Fibroblast of the conjunctiva (primary cell): ENCODE measurements at regions not wholly inside any gene's neighbourhood (a gene's known extent, or its start where the extent isn't known, plus 50 kb on each side); places are given as distances from the start of the nearest gene placed in this dataset.
"Not testable (repeated sequence)": the region's sequence is repeated elsewhere in the genome, so short reads cannot be mapped to it uniquely, and the experiment has no call there.

Experiments
- DNase-seq: peaks from one replicate; pipeline ENCODE4 v3.0.0-alpha.2; 2010; ENCODE audit warnings: low read depth

DNA sequence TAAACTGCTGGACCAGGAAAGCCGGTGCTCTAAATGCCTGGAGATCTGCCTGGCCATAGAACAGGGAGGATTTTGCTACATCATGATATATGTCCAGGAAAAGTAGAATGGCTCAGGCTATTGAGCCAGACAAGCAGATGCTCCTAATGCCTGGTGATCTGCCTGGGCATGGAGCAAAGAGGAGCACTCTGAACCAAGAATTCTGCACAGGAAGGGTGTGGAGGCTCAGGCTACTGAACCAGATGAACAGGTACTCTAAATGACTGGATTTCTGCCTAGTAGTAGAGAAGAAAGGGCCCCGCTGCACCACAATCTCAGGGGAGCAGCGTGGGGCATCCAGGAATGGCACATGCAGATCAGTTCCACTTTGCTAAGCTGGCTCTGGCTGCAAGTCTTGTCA lies 607.9 kb downstream of the ANKRD50 start:
- no peak for DNase-seq

DNA sequence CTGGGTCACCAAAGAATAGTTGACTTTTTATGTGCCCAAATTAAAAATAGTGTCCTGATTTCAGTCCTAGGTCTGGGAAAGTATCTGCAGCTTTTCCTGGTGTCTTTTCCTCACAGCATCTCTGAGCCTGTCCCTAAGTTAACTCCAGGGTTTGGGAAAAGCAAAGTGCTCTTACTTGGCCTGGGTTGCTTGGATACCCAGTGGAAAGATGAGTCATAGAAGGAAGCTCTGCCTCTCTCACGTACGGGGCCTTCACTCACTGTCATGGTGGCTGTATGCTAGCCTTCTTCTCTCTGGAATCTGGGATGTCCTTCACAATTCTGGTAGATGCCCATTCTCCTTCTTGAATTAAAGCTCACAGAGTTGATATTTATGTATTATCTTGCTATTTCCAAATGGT lies 607.3 kb downstream of the ANKRD50 start:
- DNase-seq = no peak

DNA sequence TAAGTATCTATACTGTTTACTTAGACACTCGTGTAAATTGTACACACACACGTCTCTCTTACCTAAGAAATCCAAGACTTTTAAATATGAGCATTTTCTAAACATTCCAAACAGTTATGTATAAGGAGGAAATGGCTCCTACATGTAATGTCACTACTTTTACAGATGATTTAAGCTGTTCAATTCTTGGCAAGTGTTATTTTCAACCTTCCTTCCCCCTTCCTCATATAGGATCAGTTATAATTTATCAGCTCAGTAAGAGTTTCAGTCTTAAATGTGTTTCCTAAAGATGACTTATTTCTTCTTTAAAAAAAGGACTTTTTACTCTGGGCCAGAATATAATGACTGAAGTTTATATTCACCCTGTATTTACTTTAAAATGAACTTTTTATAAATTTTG lies 601.1 kb downstream of the ANKRD50 start:
- no peak for DNase-seq

DNA sequence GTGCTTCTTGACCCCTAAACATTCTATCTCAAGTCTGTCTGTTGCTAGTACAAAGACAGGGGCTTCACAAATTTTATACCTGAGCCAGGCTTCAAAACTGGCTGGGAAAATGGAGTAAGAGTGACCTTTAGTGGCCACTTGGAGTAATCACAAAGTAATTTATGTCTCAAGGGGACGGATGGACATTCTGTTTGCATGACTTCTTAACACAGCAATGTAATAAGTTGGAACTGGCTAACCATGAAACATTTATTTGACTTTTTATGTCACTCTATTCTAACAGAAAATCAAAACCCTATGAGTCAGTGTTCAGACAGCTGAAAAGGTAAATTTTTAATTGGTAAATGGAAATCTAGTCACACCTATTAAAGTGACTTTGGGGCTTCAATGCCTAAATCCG lies 600.6 kb downstream of the ANKRD50 start:
- DNase-seq = peak; percentile 86

DNA sequence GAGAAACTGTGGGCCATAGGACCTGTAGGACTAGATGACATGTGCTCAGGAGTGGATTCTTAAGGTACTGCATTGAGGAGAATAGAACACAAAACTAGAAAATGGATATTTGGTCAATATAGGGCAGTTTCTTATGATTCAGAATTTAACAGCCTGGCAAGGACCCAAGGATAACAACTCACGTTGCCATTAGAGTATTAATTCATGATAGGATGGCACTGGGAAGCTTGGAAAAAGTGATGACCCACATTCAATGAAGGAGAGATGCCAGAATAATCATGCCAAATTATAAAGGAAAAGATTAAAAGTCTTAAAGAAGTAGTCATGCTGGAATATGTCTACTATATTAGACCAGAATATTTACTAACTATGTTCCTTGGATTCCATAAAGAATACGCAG lies 594.5 kb downstream of the ANKRD50 start:
- no peak for DNase-seq

DNA sequence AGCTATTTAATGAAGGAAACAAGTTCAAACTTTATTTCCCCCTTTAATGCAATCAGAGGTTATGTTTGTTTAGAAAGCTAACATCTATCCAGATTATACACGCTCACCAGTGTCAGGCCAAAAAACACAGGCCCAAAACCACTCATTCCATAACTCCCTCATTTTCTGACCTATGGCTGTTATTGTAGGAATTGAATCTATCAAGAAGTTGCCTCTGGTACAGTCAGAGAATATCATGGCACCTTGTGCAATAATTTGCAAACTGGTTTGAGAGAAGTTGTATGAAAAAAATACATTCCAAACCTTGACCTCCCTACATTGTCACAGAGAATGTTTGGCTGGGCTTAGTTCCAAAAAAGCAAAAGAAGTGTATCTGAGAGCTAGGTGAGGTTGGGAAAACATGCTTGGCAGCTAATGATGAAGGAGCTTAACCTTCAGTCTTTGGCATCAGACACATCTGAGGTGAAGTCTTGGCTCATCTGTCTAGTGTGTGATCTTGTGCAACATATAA lies 591.0 kb downstream of the ANKRD50 start:
- DNase-seq = peak; percentile 30

DNA sequence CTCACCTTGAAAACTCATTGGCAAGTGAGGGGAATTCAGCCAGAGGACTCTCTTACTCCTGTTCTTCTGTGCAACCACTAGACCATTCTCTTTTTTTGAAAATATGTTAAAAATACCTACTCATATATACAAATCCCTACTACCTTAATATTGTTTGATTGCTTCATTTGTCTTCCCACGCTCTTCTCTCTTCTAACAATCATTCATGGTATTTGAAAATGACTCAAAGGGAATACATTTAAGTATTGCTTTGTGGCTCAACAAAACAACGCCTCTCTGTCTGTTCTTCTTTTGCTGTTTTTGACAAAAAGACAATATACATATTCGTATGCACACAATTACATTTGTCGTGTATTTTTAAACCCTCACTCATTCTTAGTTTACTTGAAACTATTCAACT lies 589.4 kb downstream of the ANKRD50 start:
- DNase-seq = no peak

DNA sequence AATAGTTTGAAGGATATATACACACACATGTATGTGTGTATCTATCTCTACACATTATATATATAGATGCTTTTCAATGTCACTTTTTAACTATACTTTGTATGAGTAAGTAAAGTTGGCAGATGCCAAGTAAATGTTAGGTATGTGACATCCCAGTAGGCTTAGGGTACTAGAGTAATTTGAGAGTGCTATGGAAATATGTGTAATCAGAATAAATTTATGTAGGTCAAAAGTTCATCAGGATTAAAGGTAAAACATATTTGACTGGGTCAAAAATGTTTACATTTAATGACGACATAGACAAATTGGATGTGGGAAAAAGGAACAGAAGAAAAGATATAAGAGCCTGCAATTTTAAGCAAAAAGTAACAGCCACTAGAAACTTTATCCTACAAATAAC lies 588.8 kb downstream of the ANKRD50 start:
- DNase-seq = no peak

DNA sequence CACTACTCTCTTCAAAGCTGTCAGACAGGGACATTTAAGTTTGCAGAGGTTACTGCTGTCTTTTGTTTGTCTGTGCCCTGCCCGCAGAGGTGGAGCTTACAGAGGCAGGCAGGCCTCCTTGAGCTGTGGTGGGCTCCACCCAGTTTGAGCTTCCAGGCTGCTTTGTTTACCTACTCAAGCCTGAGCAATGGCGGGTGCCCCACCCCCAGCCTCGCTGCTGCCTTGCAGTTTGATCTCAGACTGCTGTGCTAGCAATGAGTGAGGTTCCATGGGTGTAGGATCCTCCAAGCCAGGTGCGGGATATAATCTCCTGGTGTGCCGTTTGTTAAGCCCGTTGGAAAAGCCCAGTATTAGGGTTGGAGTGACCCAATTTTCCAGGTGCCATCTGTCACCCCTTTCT lies 581.2 kb downstream of the ANKRD50 start:
- DNase-seq = not testable (repeated sequence)

DNA sequence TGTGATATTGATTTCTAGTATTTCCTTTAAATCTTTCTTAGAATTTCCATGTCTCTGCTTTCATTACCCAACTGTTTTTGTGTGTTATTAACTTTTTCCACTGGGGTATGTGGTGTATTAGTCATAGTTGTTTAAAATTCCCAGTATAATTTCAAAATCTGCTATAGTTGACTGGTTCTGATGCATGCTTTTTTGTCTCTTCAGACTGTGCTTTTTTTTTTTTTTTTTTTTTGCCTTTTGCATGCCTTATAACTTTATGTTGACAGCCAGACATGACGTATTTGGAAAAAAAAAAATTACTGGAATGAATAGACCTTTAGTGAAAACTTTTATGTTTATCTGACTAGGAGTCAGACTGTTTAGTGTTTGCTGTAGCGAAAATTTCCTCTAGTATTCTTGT lies 580.4 kb downstream of the ANKRD50 start:
- DNase-seq = no peak

DNA sequence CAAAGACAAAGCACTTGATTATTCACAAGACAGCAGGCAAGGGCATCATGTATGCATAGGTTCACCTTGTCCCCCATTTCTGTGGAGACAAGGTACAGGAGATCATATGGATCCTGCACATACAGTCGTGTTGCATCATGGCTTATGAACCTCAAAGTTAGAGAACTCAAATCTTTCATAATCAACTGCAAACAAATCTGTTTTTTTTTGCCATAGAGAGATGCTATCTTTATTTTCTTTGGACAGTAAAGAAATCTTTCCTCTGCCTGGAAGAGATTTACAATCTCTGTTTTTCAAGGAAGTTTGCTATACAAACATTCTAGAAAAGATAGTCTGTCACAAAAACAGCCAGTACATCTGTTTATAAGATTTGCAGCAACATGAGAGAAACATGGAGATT lies 578.8 kb downstream of the ANKRD50 start:
- DNase-seq = no peak

DNA sequence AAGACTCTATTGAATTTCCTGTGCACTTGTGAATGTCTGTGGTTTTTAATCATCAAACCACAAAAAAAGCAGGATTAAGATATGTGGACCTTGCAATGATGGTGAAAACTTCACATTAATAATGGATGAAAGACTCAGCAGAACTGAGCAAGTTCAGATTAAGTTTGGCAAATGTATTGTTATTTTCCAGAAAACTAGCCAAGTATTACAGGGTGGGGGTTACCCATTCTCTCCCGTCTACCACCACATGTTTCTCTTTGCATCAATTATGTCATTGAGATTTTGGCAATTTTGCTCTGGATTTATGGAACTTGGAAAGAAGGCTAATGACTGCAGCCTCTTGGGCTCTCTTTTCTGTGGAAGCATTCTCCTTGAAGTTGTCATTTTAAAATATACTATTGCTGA lies 577.1 kb downstream of the ANKRD50 start:
- no peak for DNase-seq

DNA sequence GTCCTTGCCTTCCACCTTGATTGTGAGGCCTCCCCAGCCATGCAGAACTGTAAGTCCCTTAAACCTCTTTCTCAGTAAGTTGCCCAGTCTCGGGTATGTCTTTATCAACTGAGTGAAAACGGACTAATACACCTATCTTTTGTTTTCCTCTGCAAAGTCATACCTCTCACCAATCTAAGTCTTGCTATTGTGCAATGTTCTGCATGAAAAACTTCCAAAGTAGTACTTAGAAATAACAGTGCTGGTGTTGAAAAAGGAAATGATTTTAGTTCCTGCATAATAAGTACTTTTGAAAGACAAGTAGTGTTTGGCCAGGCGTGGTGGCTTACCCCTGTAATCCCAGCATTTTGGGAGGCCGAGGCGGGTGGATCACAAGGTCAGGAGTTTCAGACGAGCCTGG lies 573.5 kb downstream of the ANKRD50 start:
- no peak for DNase-seq

DNA sequence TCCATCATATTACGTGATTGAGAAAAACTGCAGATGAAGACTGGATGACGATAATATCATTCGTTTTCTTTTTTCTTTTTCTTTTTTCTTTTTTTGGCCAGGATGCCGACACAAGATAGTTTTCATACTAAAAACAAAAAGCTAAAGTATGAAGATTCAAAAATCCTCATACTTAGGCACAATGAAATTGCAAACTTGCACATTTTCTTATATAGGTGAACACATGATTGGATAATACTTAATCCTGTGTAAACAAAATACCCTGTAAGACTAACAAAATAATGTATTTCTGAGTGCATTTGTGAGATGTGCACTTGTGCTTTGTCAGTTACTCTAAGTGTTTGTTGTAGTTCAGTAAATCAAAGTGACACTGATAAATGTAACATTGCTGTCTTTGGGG lies 568.9 kb downstream of the ANKRD50 start:
- DNase-seq = no peak

DNA sequence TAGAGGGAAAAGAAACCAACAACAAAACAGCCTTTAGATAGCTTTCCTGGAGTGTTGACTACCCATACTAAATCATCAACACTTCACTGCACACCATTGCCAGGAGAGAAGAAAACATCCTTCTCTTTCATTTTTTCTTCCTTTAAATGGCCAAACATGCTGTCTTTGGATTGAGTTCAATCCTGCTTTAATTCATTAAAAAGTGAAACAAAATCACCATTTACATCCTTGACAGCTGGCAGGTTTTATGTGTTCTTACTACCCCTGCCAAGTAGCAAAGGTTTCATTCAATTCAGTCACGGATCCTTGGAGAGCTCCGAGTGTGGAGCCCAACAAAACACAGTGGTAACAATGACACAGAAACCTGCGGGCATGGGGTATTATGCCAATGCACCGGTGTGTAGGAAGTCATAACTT lies 568.3 kb downstream of the ANKRD50 start:
- DNase-seq = no peak

DNA sequence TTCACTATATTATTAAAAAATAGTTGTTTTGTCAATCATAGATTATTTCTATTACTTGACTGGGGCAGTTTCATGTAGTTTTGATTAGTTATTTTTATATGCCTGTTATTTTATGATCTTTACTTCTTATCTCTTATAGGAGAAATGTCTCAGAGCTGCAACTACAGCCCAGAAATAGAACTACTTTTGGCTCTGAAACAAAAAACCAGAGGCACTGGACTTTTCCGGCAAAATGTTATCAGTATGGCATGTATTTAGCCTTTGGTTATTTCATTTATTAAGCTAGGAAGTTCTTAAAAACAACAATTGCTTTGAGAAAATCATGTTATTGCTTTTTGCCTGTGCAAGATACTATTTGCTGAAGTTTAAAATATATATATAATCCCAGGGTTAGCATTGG lies 566.5 kb downstream of the ANKRD50 start:
- no peak for DNase-seq

DNA sequence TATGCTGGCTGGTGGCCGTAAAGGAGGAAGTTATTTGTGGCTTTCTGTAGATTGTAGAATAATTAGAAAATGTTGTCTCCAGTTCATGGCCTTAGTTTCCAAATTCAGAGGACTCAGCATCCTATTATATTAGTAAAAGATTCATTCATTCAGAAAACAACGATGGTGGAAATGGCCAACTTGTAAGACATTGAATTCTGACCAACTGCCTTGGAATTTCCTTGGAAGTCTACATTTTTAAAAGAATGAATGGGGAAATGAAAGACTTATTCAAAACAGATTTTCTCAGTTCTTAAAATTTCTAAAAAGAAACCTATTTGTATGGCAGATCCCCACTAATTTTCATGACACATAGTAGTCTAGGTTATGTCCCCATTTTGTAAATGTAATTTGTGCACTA lies 561.5 kb downstream of the ANKRD50 start:
- DNase-seq = no peak

DNA sequence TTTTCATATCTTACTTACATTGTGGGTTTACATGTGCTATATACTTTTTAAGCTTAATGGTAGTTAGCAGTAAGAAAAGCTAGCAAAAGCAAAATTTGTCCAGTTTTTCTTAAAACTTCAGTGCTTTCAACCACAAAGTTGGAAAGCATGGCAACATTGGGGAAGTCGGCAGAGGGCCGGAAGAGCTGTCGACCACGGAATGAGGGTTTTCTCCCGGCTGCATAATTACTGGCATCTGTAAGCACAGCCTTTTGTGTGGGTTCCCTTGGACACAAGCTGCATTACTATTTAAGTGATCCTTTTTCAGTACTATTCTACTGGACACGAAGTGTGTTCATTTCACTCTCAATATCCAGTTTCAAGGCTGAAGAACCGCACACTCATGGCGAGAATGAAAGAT lies 560.4 kb downstream of the ANKRD50 start:
- DNase-seq = no peak

DNA sequence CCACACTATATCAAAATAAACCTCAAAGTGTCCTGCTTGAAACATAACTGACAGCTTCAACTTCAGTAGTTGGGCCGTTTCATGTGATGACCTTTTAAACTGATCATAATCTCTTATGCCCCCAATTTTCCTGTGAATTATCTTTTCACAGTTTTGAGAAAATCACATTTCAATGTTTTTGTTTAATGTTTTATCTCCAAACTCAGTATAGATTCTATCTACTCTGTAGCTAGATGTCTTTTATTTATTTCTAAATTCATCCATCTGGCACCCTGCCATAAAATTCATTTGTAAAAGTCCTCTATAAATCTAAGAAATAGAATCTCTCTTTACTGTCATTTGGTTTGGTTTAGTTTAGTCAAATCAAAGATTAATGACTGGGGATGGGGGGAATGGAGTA lies 557.3 kb downstream of the ANKRD50 start:
- no peak for DNase-seq

DNA sequence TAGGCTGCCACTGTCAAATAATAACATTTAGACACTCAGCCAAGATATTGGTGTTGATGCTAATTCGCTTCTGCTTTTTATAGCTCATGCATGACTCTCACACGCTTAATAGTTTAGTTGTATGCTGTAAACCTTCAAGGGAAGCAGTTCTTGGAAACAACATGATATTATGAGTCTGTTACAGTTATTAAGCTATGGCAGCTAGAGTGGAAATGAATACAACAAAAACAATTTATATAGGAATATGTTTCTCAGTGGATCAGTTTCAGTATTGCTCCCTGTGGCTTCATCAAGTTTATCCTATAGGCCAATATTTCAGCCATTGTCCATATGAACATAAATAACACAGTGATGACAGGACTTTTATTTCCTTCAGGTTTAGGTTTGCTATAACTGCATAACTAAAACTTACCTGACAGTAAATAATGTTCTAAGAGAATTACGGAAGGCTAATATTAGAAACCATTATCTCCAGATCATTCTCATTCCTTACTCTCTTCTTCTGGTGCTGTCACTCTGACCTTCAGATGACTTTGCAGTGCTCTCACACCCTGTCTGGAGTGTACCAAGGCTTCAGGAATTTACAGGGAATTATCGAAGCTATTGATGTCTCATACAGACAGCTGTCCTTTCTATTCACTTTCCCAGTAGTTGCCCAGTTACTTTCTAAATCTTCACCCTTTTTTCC lies 555.0 kb downstream of the ANKRD50 start:
- DNase-seq = no peak

DNA sequence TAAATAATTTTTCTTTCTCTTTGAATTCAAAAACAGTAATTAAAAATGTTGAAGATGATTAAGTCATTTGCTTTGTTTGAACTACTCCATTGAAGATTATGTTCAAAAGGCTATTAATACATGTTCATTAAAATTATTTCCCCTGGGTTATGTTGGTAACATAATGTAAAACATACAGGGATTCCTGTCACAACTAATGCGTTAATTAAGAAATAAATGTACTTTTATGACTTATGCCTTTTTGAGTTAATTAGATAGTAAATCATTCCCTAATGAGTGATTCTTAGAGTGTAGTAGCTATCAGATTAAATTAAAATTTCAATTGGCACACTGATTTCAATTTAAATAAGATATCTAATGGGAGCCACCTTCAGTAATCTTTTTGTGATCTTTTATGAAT lies 549.1 kb downstream of the ANKRD50 start:
- no peak for DNase-seq

DNA sequence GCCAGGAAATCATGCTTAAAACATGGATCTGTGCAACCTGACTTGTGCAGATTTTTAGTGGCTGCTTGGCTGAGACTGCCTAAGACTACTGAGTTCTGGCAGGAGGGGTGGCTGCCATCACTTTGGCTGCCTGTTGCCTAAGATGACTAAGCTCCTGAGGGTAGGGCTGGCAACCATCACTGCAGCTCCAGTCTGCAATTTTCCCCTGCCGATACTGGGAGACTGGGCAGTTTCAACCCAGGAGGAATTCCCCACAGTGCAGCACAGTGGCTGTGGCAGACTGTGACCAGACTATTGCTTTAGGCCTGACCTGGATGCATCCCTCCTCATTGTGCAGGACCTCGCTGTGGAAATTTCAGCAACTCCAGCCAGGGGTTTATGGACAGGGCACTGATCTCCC lies 544.9 kb downstream of the ANKRD50 start:
- no peak for DNase-seq

DNA sequence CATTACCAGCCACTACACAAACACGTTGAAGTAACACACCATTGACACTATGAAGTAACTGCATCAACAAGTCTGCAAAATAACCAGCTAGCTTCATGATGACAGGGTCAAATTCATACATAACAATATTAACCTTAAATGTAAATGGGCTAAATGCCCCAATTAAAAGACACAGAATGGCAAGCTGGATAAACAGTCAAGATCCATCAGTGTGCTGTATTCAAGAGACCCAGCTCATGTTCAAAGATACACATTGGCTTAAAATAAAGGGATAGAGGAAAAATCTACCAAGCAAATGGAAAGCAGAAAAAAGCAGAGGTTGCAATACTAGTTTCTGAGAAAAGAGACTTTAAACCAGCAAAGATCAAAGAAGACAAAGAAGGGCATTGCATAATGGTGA lies 543.0 kb downstream of the ANKRD50 start:
- DNase-seq = not testable (repeated sequence)

DNA sequence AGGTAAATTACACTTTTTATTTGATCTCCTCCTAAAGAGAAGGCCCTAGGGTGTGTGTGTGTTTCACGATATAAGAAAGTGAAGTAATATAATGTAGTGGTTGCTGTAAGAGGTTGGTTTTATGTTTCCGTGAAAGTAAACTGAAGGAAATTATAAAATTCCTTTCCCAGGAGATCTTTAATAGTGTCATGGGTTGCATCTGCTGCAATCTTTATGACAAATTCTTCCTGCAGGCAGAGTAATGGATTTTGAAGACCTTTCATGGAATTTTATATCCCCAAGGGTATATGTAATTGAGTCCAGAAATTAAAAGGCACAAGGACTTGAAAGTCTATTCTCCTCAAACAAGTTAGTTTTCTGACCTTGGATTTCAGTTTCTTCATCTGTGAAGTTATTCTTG lies 538.6 kb downstream of the ANKRD50 start:
- no peak for DNase-seq
